ENCODE measurements at regions not wholly inside any gene's neighbourhood (a gene's known extent, or its start where the extent isn't known, plus 50 kb on each side); places are given as distances from the start of the nearest gene placed in this dataset.

DNA sequence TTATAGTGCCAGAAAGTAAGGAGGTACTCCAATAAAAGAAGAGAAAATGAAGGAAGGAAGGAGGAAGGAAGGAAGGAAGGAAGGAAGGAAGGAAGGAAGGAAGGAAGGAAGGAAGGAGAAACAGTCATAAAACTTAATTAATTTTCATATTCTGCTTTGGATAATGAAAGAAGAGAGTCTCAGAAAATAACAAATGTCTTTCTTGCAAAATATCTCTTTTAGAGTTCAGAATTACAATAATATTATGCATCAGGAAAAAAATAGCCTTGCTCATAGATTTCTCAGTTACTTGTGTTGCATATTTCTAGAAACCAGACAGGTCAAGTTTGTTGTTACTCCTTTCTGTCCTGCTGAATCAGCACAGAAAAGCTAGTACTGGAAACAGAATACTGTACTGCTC lies 130.1 kb upstream of the DKK2 start:
- no peak for DNase-seq (ENCODE audit: low read depth in 2 of 2)

DNA sequence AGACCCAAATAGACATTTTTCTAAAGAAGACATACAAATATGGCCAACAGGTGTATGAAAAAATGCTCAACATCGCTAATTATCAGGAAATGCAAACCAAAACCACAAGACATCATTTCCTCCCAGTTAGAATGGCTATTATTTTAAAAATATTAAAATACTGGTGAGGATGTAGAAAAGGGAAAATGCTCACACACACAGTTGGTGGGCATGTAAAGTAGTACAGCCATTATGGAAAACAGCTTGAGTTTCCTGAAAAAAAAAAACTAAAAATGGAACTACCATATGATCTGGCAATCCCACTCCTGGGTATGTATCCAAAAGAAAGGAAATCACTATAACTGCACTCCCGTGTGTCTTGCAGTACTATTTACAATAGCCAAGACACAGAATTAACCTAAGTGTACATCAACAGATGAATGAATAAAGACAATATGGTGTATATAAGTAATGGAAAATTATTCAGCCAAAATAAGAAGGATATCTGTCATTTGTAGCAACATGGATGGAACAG lies 128.9 kb upstream of the DKK2 start:
- no peak for DNase-seq (ENCODE audit: low read depth in 2 of 2)

DNA sequence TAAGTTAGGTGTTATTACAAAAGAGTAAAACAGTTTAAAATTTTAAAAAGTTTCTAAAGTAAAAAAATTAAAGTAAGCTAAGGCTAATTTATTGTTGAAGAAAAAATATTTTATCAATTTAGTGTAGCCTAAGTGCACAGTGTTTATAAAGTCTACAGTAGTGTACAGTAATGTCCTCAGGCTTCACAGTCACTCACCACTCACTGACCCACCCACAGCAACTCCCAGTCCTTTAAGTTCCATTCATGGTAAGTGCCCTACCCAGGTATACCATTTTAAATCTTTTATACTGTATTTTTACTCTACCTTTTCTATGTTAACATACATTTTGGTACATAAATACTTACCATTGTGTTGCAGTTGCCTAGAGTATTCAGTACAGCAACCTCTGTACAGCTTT lies 120.3 kb upstream of the DKK2 start:
- DNase-seq (ENCODE audit: low read depth in 2 of 2) = no peak

DNA sequence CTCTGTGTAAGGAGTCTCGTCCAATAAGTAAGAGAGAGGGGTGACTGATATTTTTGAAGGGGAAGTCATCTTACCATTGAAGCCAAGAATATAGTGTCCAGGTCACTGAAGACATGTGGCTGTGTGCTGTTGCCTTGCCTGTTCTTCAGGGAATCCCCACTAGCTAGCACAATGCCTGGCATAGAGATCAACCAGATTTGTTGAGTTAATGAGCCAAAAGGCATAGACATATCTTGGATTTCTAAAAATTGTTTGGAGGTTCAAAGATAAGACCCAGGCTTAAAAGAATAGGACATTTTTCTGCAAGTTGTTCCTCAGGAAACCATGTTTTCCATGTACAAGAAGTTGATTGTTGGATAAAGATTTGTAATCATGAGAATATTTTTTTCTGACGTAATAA lies 119.3 kb upstream of the DKK2 start:
- no peak for DNase-seq (ENCODE audit: low read depth in 2 of 2)

DNA sequence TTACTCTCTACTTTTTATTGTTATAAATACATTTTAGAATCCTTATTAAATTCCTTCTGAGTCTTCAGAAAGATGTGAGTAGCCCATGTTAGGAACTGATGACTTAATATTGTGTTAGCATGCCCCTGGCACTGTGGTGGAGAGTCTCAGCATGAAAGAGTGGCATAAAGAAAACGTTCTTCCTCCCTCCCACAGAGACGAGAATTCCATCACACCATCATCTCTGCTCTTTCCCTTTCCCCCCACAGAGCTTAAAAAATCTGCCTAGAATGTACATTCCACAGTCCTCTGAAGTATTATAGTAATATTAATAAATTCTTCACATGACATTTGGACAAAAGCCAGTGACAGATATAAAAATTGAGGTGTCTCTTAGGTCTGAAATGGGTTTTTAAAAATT lies 117.8 kb upstream of the DKK2 start:
- no peak for DNase-seq (ENCODE audit: low read depth in 2 of 2)

DNA sequence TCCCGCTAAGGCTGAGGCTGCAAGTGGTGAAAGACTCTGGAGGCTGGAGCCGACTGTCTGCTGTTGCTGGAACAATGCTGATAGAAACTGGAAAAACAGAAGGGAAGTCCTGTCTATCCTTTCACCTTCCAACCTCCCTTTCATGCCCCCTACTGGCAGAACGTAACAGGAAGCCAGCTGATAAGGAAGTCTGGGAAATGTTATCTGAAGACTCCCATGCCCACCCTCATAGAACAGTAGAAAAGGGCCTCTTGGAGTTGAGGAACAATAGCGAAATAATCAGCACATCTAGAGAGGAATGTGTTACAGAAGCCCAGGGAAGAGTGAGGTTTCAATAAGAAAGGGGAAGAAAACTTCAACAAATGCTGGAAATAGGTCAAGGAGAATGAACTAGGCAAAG lies 117.1 kb upstream of the DKK2 start:
- peak; percentile 6 to 29 for DNase-seq (ENCODE audit: low read depth in 2 of 2)

DNA sequence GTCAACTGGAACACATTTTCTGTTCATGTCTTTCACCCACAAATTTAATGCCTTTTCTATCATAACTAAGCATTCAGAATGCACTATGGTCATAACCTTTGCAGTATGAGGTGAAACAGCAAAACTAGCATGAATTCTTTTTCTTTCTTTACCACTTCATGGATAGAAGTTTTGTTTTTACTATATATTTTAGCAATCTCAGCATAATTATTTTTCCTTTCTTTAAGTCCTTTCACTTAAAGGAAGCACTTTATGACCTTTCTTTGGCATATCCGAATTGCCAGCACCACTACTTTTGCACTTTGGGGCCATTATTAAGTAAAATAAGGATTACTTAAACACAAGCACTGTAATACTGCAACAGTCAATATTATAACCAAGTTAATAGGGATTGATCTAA lies 115.1 kb upstream of the DKK2 start:
- no peak for DNase-seq (ENCODE audit: low read depth in 2 of 2)

DNA sequence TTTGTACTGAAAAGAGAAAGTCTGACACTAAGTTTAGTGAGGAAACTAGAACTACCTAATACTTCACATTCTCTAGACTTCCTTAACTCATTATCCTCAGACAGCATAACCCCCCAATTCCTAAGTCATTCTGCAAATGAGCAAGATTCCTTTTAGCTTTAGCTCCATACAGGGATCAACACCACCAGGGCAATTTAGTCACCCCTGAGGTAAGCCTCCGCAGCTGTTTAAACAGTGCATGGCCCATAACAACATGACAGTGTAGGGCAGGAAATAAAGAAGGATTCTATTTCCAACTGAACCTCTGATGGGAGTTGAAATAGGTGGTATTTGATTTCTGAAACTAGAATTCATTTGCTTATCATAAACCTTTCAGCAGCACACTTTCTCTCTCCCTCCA lies 112.8 kb upstream of the DKK2 start:
- peak in 1 of 2 donors; percentile 25 for DNase-seq (ENCODE audit: low read depth in 2 of 2)

DNA sequence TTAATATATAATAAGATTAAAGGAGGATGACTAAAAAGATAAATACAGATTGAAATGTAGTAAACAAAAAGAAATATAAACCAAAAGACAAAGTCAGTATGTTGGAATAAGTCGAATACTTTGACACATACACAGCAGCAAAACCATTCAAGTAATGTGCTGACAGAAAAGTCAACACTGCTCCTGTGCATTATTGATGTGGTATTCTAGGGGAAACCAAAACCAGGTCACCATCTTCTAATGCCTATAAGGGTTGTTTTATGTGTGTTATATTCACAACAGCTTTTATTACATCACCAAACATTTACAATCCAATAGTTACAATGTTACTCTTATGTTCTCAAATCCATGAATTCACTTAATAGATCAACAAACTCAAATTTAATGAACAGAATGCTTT lies 111.8 kb upstream of the DKK2 start:
- no peak for DNase-seq (ENCODE audit: low read depth in 2 of 2)

DNA sequence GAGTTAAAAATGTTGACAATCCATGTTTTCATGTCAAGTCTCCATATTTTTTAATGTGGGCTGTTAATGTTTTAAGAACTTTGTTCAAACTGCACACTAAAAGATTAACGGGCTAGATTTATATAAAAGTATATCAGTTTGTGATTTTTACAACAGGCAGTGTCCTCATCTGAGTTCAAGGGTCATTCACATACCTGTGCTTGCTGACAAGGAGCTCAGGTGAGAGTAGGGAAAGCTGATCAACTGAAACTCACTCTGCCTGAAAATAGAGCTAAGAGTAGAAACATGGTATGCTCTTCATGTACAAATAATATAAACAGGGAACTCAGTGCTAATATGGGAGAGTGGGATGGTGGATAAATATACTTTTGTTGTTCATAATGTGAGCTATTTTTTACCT lies 102.3 kb upstream of the DKK2 start:
- no peak for DNase-seq (ENCODE audit: low read depth in 2 of 2)

DNA sequence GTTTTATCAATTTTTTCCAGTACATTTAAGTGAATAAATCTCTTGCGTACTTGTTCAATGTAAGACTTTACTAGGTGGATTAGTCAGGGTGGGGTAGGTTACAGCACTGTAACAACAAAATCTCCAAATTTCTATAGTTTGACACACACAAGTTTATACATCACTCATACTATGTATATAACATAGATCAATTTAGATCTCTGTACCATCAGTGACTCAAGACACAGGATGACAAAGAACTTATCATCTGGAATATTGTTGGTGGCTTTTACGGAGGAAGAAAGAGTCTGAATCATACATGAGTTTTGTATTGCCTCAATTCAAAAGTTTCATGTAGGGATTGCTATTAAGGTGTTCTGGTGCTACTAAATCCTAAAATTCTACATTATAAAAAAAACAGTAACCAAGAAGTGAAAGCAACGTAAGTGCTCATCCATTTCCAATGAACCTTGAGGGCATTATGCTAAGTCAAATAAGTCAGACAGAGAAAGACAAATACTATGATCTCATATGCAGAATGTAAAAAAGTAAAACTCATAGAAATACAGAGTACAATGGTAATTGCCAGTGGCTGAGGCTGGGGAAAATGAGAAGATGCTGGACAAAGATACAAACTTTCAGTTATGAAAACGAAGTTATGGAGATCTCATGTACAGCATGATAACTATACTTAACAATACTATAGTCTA lies 98.0 kb upstream of the DKK2 start:
- DNase-seq (ENCODE audit: low read depth in 2 of 2) = no peak

DNA sequence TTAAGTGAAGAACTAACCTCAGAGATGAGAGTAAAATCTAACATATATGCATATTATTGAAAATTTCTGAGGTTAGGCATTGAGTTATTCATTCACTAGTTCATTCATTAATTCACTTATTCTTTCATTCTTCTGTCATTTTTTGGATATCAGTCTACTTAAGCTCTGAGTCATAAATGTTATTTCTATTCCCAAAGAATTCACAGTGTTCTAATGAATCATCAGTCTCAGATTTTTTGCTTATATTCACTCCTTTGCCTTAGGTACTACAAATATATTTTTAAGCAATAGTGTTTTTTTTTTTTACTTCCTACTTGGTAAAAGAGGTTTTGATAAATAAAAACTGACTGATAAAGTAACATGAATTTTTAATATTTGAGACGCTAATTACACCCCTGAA lies 95.2 kb upstream of the DKK2 start:
- peak in 1 of 2 donors; percentile 47 for DNase-seq (ENCODE audit: low read depth in 2 of 2)

DNA sequence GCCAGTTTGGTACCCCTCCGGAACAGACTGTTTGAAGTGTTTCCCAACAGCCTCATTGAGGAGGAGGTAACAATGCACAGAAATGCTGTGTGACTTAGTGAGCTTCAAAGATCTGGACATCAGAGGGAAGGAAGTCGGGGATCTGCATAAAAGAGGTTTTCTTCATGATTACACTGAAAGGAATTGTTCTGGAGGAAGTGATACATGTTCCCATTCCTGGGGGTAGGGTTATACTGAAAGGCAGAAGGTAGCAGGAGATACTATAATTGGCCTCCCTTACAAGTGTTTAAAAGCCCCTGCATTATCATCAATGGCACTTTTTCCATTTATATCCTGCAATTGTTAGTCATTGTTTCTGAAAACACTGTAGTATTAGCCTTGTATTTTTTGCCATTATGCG lies 94.0 kb upstream of the DKK2 start:
- DNase-seq (ENCODE audit: low read depth in 2 of 2) = peak in 1 of 2 donors; percentile 88

DNA sequence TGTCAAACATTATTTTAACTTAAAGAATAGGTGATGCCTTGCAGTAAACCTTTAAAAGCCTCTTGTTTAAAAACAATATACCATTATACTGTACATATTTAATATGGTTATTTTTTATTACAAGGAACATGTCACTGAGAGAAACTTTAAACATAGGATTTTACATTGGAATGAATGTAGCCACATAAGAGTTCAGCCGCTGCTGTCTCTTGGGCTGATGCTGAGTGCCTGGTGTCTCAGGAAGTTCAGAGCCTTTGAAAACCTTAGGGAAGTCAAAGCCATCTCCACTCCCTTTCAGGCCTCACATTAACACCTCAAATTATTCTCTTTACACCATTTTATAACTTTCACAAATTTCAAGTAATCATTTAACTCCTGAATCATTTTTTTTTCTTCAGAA lies 93.5 kb upstream of the DKK2 start:
- no peak for DNase-seq (ENCODE audit: low read depth in 2 of 2)

DNA sequence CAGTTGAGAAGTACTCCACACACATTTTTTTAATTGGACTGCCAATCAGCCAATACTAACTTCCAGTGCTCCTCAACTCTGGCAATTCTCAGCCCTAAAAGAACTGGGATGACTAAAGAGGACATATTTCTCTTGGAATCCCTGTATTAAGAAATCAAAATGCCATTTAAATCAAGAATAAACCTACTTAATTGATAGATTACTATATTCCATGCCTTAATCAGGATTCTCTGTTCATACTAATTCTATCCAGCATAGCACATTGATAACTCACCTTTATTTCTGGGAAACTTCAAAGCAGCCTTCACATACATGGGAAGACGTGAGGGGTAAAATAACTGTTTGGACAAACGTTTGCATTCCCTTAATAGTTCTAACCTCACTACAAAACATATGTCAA lies 93.0 kb upstream of the DKK2 start:
- no peak for DNase-seq (ENCODE audit: low read depth in 2 of 2)

DNA sequence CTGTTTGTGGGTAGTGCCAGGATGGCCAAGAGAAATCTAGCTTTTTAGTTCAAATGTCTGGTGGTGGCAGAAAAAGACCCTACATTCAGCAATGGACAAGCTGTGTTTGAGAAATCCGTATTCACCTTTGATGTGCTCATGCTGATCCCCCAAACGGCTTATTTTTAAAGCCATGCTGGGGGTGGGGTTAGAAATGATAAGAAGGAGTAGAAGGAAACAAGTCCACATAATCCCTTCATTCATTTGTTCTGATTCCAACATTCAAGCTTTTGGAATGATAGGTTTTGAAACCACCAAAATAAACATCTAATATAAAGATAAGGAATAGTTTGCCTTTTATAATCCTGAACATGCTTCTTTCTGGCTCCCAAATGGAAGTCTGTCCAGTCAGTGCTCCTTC lies 92.0 kb upstream of the DKK2 start:
- DNase-seq (ENCODE audit: low read depth in 2 of 2) = no peak

DNA sequence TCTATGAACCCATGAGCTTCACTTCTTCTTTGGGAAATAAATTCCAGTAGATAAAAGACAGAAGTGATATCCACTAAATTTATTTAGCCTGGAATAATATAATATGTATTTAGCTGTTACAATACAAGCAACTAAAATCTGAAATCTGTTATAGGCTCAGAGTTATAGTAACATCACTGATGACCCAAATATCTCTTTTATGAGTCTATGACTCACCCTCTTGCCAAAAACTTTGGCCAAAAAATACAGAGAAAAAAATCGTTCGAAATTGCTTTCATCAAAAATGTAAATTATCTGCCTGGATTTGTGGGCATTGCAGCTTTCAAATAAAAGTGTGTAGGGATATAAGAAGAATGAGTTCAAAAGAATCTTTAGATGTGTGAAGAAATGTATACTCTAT lies 89.4 kb upstream of the DKK2 start:
- DNase-seq (ENCODE audit: low read depth in 2 of 2) = no peak

DNA sequence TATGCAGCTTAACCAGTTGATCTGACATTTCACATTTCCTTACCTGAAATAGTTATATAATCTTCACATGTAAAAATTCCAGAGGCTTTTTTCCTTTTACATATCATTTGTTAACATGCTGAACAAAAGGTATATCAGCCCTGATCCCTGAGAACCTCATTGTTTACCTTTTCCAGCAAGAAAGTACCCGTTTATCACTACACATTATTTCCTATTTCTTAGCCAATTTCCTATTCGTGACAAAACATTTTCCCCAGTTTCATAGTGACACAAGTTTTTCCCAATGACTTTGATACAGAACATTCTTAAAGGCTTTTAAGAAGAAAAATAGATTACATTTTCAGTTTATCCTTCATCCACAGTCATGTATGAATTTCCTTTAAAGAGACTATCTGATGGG lies 86.6 kb upstream of the DKK2 start:
- DNase-seq (ENCODE audit: low read depth in 2 of 2) = peak in 1 of 2 donors; percentile 65

DNA sequence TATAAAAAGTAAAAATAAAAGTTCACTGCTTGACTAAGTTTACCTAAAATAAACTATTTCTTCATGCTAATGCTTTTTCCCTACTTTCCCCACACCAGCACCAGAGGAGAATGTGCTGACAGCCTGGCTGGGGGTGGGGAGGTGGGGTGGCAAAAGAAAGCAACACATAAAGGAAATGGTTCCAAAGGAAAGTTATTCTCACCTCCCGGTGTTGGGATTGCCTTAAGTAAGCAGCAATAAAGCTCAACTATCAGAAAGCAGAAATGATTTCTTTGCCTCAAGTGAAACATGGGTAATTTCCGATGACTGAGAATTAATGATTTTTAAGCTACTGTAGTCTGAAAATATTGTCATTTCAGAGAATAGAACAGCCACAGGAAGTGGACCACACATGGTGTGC lies 84.5 kb upstream of the DKK2 start:
- peak in 1 of 2 donors; percentile 67 for DNase-seq (ENCODE audit: low read depth in 2 of 2)

DNA sequence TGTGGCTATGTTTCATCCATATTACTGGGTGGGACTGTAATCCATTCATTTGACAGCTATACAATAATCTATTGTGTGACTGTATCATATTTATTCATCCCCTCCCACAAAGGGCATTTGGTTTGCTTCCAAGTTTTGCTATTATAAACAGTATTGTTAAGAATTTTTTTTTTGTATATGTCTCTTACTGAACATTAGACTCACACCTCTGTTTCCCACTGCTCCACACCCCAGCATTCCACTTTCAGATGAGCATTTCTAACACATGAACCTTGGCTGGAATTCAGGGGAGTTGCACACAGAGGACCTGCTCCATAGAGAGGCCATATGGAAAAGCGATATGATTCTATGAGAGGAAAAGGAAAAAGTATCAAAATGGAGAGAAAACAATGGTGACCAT lies 81.6 kb upstream of the DKK2 start:
- peak in 1 of 2 donors; percentile 66 for DNase-seq (ENCODE audit: low read depth in 2 of 2)

DNA sequence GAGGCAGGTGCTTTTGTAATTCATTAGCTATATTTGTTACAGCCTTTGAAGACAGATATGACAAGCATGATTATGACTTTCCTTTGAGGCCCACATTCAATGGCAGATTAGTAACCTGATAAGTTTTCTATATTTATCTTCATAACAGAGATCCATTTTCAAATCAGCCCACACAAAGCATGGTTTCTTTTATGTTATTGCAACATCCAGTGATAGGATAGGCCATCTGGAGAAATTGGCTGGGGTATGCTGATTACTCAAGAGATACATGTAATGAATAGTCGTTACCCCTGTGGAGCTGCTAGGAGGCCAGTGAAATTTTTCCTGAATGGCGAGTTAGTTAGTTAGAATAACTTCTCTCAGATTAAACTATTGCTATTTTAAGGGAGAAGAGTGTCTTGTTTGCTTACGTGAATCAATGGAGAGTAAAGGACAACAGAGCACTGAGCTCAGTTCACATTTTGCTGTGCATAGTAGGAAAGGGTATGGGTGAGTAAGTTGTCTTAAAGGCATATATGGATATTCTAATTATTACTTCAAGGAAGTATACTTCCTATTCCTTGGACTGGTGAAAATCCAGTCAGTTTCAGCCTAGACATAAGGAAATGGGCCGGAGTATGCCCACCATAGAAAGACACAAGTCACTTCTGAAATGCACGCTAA lies 79.2 kb upstream of the DKK2 start:
- DNase-seq (ENCODE audit: low read depth in 2 of 2) = no peak

DNA sequence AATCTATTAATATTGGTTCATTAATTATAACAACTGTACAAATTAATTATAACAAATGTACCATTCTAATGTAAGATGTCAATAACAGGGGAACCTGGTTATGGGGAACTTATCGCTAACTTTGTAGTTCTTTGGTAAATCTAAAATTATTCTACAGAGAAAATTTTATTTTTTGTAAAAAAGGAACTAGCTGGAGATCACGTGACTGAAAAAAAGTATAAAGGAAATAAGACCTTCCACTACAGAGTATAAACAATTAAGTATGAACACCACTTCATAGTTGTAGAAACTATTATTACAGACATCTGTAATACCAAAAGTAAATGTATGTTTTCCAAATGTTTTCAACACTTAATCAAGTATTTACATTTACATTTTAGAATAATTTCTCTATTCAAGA lies 77.9 kb upstream of the DKK2 start:
- no peak for DNase-seq (ENCODE audit: low read depth in 2 of 2)

DNA sequence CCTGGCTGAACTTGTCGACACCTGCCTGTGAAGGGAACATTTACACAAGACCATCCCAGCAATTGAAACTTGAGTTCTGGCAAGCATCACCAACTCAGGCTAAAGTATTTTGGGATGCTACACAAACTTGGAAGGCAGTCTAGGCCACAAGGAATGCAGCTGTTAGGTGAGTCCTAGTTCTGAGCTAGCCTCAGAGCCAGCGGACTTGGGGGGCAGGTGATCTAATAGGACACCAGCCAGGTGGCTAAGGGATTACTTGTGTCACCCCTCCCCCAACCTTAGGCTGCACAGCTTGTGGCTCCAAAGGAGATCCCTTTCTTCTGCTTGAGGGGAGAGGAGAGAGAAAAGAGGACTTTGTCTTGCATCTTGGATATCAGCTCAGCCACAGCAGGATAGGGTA lies 62.3 kb upstream of the DKK2 start:
- no peak for DNase-seq (ENCODE audit: low read depth in 2 of 2)
